Spleen (tissue), 11 donors: ENCODE measurements at regions not wholly inside any gene's neighbourhood (a gene's known extent, or its start where the extent isn't known, plus 50 kb on each side); places are given as distances from the start of the nearest gene placed in this dataset.

Experiments
- DNase-seq: peaks from one replicate; pipeline ENCODE4 v3.0.0-alpha.2; 2020
- H3K27ac ChIP-seq, 8 donors: fragments of 200-600 bp; sonication (generic) in 7 of 8; 1 replicate in 4 of 8; 2 replicates in 4 of 8; pipeline versions ENCODE4 v1.5.0 to v1.8.0; 2016 to 2021; ENCODE audit warnings: inconsistent platforms in 4 of 8, mild to moderate bottlenecking in 4 of 8, moderate library complexity in 1 of 8
- H3K27me3 ChIP-seq, 7 donors: fragments of 200-600 bp; sonication (generic) in 6 of 7; replicated peaks in 1 of 7; 1 replicate in 4 of 7; 2 replicates in 3 of 7; pipeline versions ENCODE4 v1.5.0 to v1.8.0; 2016 to 2021; ENCODE audit warnings: inconsistent platforms in 3 of 7, mild to moderate bottlenecking in 1 of 7
- H3K36me3 ChIP-seq, 6 donors: fragments of 200-600 bp; sonication (generic) in 5 of 6; 1 replicate in 4 of 6; 2 replicates in 2 of 6; pipeline versions ENCODE4 v1.5.0 to v1.8.0; 2016 to 2021; ENCODE audit warnings: inconsistent platforms in 2 of 6
- H3K4me1 ChIP-seq, 6 donors: fragments of 200-600 bp; sonication (generic) in 5 of 6; 1 replicate in 3 of 6; 2 replicates in 3 of 6; pipeline versions ENCODE4 v1.5.0 to v1.8.0; 2016 to 2021; ENCODE audit warnings: inconsistent platforms in 3 of 6
- H3K4me3 ChIP-seq, 8 donors: fragments of 200-600 bp; sonication (generic) in 7 of 8; 1 replicate in 4 of 8; 2 replicates in 4 of 8; pipeline versions ENCODE4 v1.5.0 to v1.8.0; 2016 to 2021; ENCODE audit warnings: inconsistent platforms in 4 of 8, mild to moderate bottlenecking in 4 of 8, moderate library complexity in 2 of 8
- H3K9me3 ChIP-seq, 8 donors: fragments of 200-600 bp; sonication (generic) in 7 of 8; 1 replicate in 4 of 8; 2 replicates in 4 of 8; pipeline versions ENCODE4 v1.5.0 to v1.8.0; 2016 to 2021; ENCODE audit warnings: inconsistent platforms in 4 of 8
- POLR2A ChIP-seq, 3 donors: fragments of 450-650 bp; IDR thresholded peaks; one replicate each; pipeline ENCODE4 v1.5.1; 2017; ENCODE audit warnings: antibody characterized with exemption in 3 of 3, mild to moderate bottlenecking in 1 of 3
- POLR2AphosphoS5 ChIP-seq, 3 donors: sonication (generic); formaldehyde crosslinking; IDR thresholded peaks; one replicate each; pipeline ENCODE4 v1.5.1; 2017; ENCODE audit warnings: antibody characterized with exemption in 3 of 3
- WGBS, 5 donors: extraction: QIAGEN DNeasy Blood & Tissue Kit in 3 of 5; methylation state at CpG; one replicate each; pipeline versions ENCODE4 v1.1.5 to v1.1.7; 2013 to 2018; 5-methylcytosine and 5-hydroxymethylcytosine counted together
- intact Hi-C: fragments of 100-400 bp; cut with DNase I; formaldehyde crosslinking; loops from one replicate; pipeline ENCODE4 v1.15.0; 2023; ENCODE audit warnings: low total_unique reads
- TF ChIP-seq, protein P1 (sequence below), 11 experiments: fragments of 200-600 bp in 7 of 11; fragments of 450-650 bp in 4 of 11; sonication (generic) in 4 of 11; IDR thresholded peaks in 8 of 11; conservative IDR thresholded peaks in 3 of 11; 1 replicate in 7 of 11; 2 replicates in 4 of 11; pipeline versions ENCODE4 v1.4.0 to v1.8.0; 2016 to 2021; ENCODE audit warnings: antibody characterized with exemption in 11 of 11, inconsistent platforms in 4 of 11, mild to moderate bottlenecking in 1 of 11
- donor health status: healthy with polysubstance abuse.
- donor health status: DM: no; HTN: no; CAD: no; lungs with moderate emphysema.
- donor health status: DM: no; HTN: no; CAD: no.
- donor health status: Bipolar disorder and iron deficiency.
- donor health status: healthy.
- donor health status: DM: no; HTN: no; CAD: no.
- donor health status: DM: yes; HTN: yes; CAD: no.

DNA sequence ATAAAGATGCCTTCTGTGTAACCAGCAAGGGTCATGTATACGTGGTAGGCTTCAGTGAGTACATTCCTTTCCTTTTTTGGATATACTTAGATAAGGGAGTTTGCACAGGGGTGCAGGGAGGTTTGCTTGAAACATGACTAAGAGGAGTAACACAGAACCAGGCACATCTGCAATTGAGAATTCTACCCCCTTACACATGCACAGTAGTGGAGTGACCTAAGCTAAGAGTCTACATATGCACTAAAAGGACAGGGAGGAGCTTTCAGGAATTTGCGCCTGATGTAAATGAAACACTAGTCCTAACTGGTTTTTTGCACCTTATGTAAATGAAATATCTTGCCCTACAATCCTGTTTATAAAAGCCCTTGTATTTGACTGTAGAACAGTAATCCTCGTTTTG lies 194.8 kb upstream of the NABP1 start:
- H3K27me3 ChIP-seq = peaks cover 0 to 18% (median 0%) of the 10 kb centered on the region in 7 donors
- TF ChIP-seq, protein P1, sequence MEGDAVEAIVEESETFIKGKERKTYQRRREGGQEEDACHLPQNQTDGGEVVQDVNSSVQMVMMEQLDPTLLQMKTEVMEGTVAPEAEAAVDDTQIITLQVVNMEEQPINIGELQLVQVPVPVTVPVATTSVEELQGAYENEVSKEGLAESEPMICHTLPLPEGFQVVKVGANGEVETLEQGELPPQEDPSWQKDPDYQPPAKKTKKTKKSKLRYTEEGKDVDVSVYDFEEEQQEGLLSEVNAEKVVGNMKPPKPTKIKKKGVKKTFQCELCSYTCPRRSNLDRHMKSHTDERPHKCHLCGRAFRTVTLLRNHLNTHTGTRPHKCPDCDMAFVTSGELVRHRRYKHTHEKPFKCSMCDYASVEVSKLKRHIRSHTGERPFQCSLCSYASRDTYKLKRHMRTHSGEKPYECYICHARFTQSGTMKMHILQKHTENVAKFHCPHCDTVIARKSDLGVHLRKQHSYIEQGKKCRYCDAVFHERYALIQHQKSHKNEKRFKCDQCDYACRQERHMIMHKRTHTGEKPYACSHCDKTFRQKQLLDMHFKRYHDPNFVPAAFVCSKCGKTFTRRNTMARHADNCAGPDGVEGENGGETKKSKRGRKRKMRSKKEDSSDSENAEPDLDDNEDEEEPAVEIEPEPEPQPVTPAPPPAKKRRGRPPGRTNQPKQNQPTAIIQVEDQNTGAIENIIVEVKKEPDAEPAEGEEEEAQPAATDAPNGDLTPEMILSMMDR (IDR thresholded peaks at IDR 0.05 in 8 of 11, conservative IDR thresholded peaks at IDR 0.05 in 3 of 11) = no peak
- no peak for TF ChIP-seq POLR2AphosphoS5 (IDR thresholded peaks at IDR 0.05)
- TF ChIP-seq POLR2A (IDR thresholded peaks at IDR 0.05) = no peak
- H3K9me3 ChIP-seq = peaks cover 0 to 40% (median 31%) of the 10 kb centered on the region in 8 donors
- H3K4me3 ChIP-seq = no peak overlapping the region
- no peak for DNase-seq
- intact Hi-C loops = no loop called here
- no peaks in the 10 kb centered on the region for H3K36me3 ChIP-seq
- H3K4me1 ChIP-seq = peaks cover 0 to 20% (median 3%) of the 10 kb centered on the region in 6 donors
- WGBS, 5 donors = 58 to 79% (median 64%) methylated on average over 3 of the region's 3 CpGs
- H3K27ac ChIP-seq = no peak overlapping the region

DNA sequence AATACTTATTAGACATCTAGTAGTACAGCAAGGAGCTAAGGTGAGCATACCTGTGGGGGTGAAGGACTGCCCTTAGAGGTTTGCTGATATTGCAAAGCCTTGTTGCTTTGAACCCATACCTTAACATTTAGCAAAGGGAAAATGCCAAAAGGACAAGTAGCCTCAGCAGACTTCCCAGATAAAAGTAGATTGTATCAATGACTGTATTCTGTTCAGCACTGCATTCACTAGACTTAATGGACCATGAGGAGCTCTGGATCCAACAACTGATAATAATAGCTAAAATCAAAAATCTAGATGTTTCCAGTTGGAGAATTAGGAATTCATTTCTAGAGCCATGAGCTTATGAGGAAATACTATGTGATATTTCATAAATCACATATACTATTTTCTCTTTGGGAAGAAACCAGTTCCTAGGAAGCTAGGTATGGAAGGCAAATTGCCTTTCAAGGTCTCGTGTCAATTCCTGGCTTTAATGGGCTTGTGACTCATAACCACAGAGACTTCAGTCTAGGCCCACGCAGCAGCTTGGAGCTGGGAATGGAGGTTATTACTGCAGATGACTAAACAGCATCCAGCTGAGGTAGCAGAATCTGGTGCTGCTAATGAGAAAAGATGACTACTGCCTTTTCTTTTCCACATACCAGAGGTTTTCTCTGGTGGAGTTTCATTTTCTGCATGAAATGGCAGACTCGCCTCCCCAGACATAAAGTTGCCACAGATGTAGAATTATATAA lies 191.2 kb upstream of the NABP1 start:
- TF ChIP-seq, protein P1 (IDR thresholded peaks at IDR 0.05 in 8 of 11, conservative IDR thresholded peaks at IDR 0.05 in 3 of 11) = no peak
- TF ChIP-seq POLR2A (IDR thresholded peaks at IDR 0.05) (no peak), POLR2AphosphoS5 (IDR thresholded peaks at IDR 0.05) (no peak)
- Histone ChIP-seq H3K27me3 (peaks cover 0 to 5% (median 0%) of the 10 kb centered on the region in 7 donors), H3K27ac (no peak overlapping the region), H3K4me1 (no peaks in the 10 kb centered on the region), H3K4me3 (no peak overlapping the region), H3K36me3 (no peaks in the 10 kb centered on the region), H3K9me3 (peaks cover 0 to 29% (median 21%) of the 10 kb centered on the region in 8 donors)
- no peak for DNase-seq
- intact Hi-C loops = no loop called here
- 74 to 95% (median 79%) methylated on average over 3 of the region's 3 CpGs for WGBS, 5 donors

DNA sequence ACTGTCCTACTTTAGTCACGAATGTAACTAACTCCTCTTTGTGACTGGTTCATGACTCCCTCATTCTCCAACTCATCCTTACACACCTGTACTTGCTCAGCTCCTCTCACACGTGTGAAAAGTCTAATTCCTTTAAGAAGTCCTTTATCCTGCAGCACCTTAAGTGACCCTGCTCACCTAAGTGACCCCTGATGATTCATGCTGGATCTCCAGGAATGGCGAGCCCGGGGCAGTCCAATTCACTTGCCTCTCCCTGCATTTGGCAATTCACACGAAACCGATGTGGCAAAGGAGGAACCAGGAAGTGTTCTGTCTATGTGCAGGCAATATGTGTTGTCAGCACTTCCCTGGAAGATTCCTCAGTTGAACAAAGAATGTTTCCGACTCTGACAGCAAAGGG lies 189.8 kb upstream of the NABP1 start:
- H3K4me3 ChIP-seq = no peak overlapping the region
- 66 to 86% (median 72%) methylated on average over 7 of the region's 7 CpGs for WGBS, 5 donors
- intact Hi-C loops = no loop called here
- DNase-seq = no peak
- TF ChIP-seq POLR2AphosphoS5 (IDR thresholded peaks at IDR 0.05) = no peak
- H3K36me3 ChIP-seq = no peaks in the 10 kb centered on the region
- peaks cover 0 to 15% (median 9%) of the 10 kb centered on the region in 8 donors for H3K9me3 ChIP-seq
- H3K4me1 ChIP-seq = no peaks in the 10 kb centered on the region
- H3K27ac ChIP-seq = no peak overlapping the region
- H3K27me3 ChIP-seq = peaks cover 0 to 5% (median 0%) of the 10 kb centered on the region in 7 donors

DNA sequence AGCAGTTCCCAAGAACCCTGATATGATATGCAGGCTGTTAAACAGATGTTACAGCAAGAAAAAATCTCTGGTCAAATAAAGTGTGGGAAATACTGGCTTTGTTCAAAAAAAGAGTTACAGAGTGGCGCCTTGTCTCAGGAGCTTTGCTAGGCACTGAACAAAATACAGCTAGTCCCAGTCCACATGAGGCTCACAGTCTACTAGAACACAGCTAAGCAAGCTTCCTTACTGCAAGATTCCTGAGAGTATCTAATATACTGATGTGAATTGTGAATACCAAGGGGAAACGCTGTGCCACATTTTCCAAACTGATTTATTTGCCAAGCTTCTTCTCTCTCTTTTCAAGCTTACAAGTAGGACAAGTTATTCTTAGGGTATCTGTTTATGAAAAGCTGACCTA lies 188.8 kb upstream of the NABP1 start:
- intact Hi-C loops = no loop called here
- no peak overlapping the region for H3K4me3 ChIP-seq
- peaks cover 0 to 5% (median 0%) of the 10 kb centered on the region in 7 donors for H3K27me3 ChIP-seq
- DNase-seq = no peak
- no peak overlapping the region for H3K27ac ChIP-seq
- TF ChIP-seq, protein P1 (IDR thresholded peaks at IDR 0.05 in 8 of 11, conservative IDR thresholded peaks at IDR 0.05 in 3 of 11) = no peak
- TF ChIP-seq POLR2A (IDR thresholded peaks at IDR 0.05) (no peak), POLR2AphosphoS5 (IDR thresholded peaks at IDR 0.05) (no peak)
- peaks cover 0 to 4% (median 0%) of the 10 kb centered on the region in 8 donors for H3K9me3 ChIP-seq
- 88 to 96% (median 92%) methylated on average over 2 of the region's 2 CpGs for WGBS, 5 donors
- no peaks in the 10 kb centered on the region for H3K4me1 ChIP-seq
- H3K36me3 ChIP-seq = no peaks in the 10 kb centered on the region
